GM23338 (cell line): ENCODE measurements at regions not wholly inside any gene's neighbourhood (a gene's known extent, or its start where the extent isn't known, plus 50 kb on each side); places are given as distances from the start of the nearest gene placed in this dataset.
A peak's percentile ranks its signal among the peaks of the same experiment; 100 is the strongest.

Source experiments
- ATAC-seq: fragments of 200-7000 bp; cut with Tn5 transposase; 3 replicates; pipeline ENCODE4 v1.9.1; 2020
- DNase-seq: peaks from one replicate; pipeline ENCODE4 v3.0.0-alpha.2; 2015; ENCODE audit warnings: low spot score
- H2AFZ ChIP-seq: fragments of 200-600 bp; sonication (generic); 2 replicates; pipeline ENCODE4 v1.8.0; 2016; ENCODE audit warnings: antibody characterized with exemption, mild to moderate bottlenecking, moderate library complexity
- H3F3A ChIP-seq: fragments of 200-600 bp; sonication (generic); replicated peaks from 2 replicates; pipeline ENCODE4 v1.8.0; 2017; ENCODE audit warnings: antibody characterized with exemption, mixed run types, low read depth
- H3K27ac ChIP-seq: fragments of 200-600 bp; sonication (generic); 2 replicates; pipeline ENCODE4 v1.6.1; 2016; ENCODE audit warnings: low read depth
- H3K27me3 ChIP-seq: fragments of 200-600 bp; sonication (generic); 2 replicates; pipeline ENCODE4 v1.8.0; 2016; ENCODE audit warnings: mild to moderate bottlenecking, mixed run types, moderate library complexity; ENCODE audit not compliant: insufficient read depth
- H3K36me3 ChIP-seq: fragments of 200-600 bp; sonication (generic); 2 replicates; pipeline ENCODE4 v1.8.0; 2016; ENCODE audit warnings: mild to moderate bottlenecking; ENCODE audit not compliant: insufficient read depth
- H3K4me1 ChIP-seq: fragments of 200-600 bp; sonication (generic); 2 replicates; pipeline ENCODE4 v1.8.0; 2016; ENCODE audit warnings: mild to moderate bottlenecking, moderate library complexity; ENCODE audit not compliant: insufficient read depth
- H3K4me2 ChIP-seq: fragments of 200-600 bp; sonication (generic); 2 replicates; pipeline ENCODE4 v1.7.1; 2017; ENCODE audit warnings: mixed run types
- H3K4me3 ChIP-seq: fragments of 200-600 bp; sonication (generic); 2 replicates; pipeline ENCODE4 v1.6.1; 2016; ENCODE audit warnings: mixed run types
- H3K79me2 ChIP-seq: fragments of 200-600 bp; sonication (generic); replicated peaks from 2 replicates; pipeline ENCODE4 v1.8.0; 2017; ENCODE audit warnings: mild to moderate bottlenecking; ENCODE audit not compliant: insufficient read depth
- H3K9me2 ChIP-seq: fragments of 200-600 bp; sonication (generic); 2 replicates; pipeline ENCODE4 v1.8.0; 2017; ENCODE audit not compliant: insufficient read depth
- H4K20me1 ChIP-seq: fragments of 200-600 bp; sonication (generic); replicated peaks from 2 replicates; pipeline ENCODE4 v1.8.0; 2017; ENCODE audit warnings: mild to moderate bottlenecking; ENCODE audit not compliant: insufficient read depth
- H3K27ac Mint-ChIP-seq: 2 replicates; pipeline ENCODE4 v1.8.0; 2020; ENCODE audit warnings: inconsistent platforms, mild to moderate bottlenecking, moderate library complexity, mixed read lengths
- H3K27me3 Mint-ChIP-seq: 3 replicates; pipeline ENCODE4 v1.8.0; 2022; ENCODE audit warnings: low read depth, mild to moderate bottlenecking, moderate library complexity, mixed read lengths, inconsistent platforms; ENCODE audit not compliant: insufficient read depth, poor library complexity
- H3K36me3 Mint-ChIP-seq: 3 replicates; pipeline ENCODE4 v1.8.0; 2021; ENCODE audit warnings: low read depth, mild to moderate bottlenecking, inconsistent platforms, moderate library complexity, mixed read lengths
- H3K4me1 Mint-ChIP-seq: 3 replicates; pipeline ENCODE4 v1.8.0; 2020; ENCODE audit warnings: mild to moderate bottlenecking, inconsistent platforms, mixed read lengths
- H3K4me3 Mint-ChIP-seq: 3 replicates; pipeline ENCODE4 v1.8.0; 2021; ENCODE audit warnings: moderate library complexity, mild to moderate bottlenecking, inconsistent platforms, mixed read lengths
- H3K9me3 Mint-ChIP-seq: 3 replicates; pipeline ENCODE4 v1.8.0; 2020; ENCODE audit warnings: moderate library complexity, mild to moderate bottlenecking, inconsistent platforms, mixed read lengths
- CREB1 ChIP-seq: fragments of 250-450 bp; sonication (Bioruptor Pico); IDR thresholded peaks from 2 replicates; pipeline ENCODE4 v1.5.0; 2020; ENCODE audit warnings: low read depth, mild to moderate bottlenecking, moderate library complexity
- EZH2 ChIP-seq: fragments of 200-600 bp; sonication (generic); IDR thresholded peaks from one replicate; pipeline ENCODE4 v1.8.0; 2017; ENCODE audit warnings: antibody characterized with exemption, mild to moderate bottlenecking, low read depth; ENCODE audit not compliant: unreplicated experiment
- EZH2phosphoT487 ChIP-seq: fragments of 200-600 bp; sonication (generic); IDR thresholded peaks from one replicate; pipeline ENCODE4 v1.8.1; 2018; ENCODE audit warnings: antibody characterized with exemption; ENCODE audit not compliant: unreplicated experiment
- JUNB ChIP-seq: IDR thresholded peaks from one replicate; pipeline ENCODE4 v1.6.1; 2016; ENCODE audit warnings: antibody characterized with exemption; ENCODE audit not compliant: unreplicated experiment
- NANOG ChIP-seq: IDR thresholded peaks from 2 replicates; pipeline ENCODE4 v1.6.1; 2016; ENCODE audit warnings: antibody characterized with exemption, borderline replicate concordance
- POLR2AphosphoS5 ChIP-seq: IDR thresholded peaks from 2 replicates; pipeline ENCODE4 v1.6.1; 2016; ENCODE audit warnings: antibody characterized with exemption, low read depth
- STAT1 ChIP-seq: IDR thresholded peaks from one replicate; pipeline ENCODE4 v1.6.1; 2016; ENCODE audit warnings: antibody characterized with exemption; ENCODE audit not compliant: unreplicated experiment
- ZNF114 ChIP-seq: fragments of 250-450 bp; sonication (Bioruptor Pico); IDR thresholded peaks from 2 replicates; pipeline ENCODE4 v1.5.0; 2020; ENCODE audit warnings: mild to moderate bottlenecking, moderate library complexity
- ZNF331 ChIP-seq: fragments of 250-450 bp; sonication (Bioruptor Pico); IDR thresholded peaks from 2 replicates; pipeline ENCODE4 v1.5.0; 2020; ENCODE audit warnings: low read depth, mild to moderate bottlenecking, moderate library complexity
- TF ChIP-seq, protein P1 (sequence below), 2 experiments: fragments of 200-600 bp in 1 of 2; sonication (generic) in 1 of 2; conservative IDR thresholded peaks; 2 replicates each; pipeline versions ENCODE4 v1.5.1 to v1.6.1; 2016 to 2017; ENCODE audit warnings: antibody characterized with exemption in 2 of 2, low read depth in 2 of 2, mild to moderate bottlenecking in 2 of 2, moderate library complexity in 1 of 2
- TF ChIP-seq, protein P2 (sequence below): IDR thresholded peaks from 2 replicates; pipeline ENCODE4 v1.6.1; 2016; ENCODE audit warnings: antibody characterized with exemption
- TF ChIP-seq, protein P3 (sequence below): fragments of 250-450 bp; sonication (Bioruptor Pico); IDR thresholded peaks from 2 replicates; pipeline ENCODE4 v1.5.0; 2020; ENCODE audit warnings: mild to moderate bottlenecking, moderate library complexity
- TF ChIP-seq, protein P4 (sequence below): IDR thresholded peaks from one replicate; pipeline ENCODE4 v1.6.1; 2018; ENCODE audit warnings: antibody characterized with exemption; ENCODE audit not compliant: unreplicated experiment

DNA sequence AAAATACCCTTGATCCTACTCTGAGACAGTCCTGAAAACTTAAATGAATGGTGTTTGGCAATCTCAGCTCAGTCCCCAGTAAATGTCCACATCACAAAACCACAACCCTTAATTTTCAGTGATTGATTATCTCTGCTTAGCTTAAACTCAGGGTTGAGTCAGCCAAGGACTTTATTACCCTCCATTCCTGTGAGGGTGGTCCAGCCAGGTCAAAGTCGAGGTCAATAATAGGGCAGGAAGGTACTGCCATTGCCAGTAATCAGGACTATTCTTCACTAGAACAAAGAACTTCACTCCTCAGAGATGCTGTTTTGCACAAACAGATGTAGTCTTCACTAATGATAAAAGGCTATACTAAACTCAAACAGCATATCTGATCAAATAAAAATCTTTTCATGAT, 499.4 kb downstream of the ISL1 start:
- TF ChIP-seq POLR2AphosphoS5 (no peak), EZH2phosphoT487 (no peak), NANOG (peak; percentile 68; the same call in 1 of the 2 replicates), ZNF331 (CRISPR knock-in tag) (no peak), EZH2 (no peak), CREB1 (CRISPR knock-in tag) (no peak), JUNB (no peak), STAT1 (no peak), ZNF114 (CRISPR knock-in tag) (no peak)
- TF ChIP-seq, protein P1, sequence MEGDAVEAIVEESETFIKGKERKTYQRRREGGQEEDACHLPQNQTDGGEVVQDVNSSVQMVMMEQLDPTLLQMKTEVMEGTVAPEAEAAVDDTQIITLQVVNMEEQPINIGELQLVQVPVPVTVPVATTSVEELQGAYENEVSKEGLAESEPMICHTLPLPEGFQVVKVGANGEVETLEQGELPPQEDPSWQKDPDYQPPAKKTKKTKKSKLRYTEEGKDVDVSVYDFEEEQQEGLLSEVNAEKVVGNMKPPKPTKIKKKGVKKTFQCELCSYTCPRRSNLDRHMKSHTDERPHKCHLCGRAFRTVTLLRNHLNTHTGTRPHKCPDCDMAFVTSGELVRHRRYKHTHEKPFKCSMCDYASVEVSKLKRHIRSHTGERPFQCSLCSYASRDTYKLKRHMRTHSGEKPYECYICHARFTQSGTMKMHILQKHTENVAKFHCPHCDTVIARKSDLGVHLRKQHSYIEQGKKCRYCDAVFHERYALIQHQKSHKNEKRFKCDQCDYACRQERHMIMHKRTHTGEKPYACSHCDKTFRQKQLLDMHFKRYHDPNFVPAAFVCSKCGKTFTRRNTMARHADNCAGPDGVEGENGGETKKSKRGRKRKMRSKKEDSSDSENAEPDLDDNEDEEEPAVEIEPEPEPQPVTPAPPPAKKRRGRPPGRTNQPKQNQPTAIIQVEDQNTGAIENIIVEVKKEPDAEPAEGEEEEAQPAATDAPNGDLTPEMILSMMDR (conservative IDR thresholded peaks at IDR 0.05; ENCODE audit: low read depth in 2 of 2): no peak
- TF ChIP-seq, protein P2, sequence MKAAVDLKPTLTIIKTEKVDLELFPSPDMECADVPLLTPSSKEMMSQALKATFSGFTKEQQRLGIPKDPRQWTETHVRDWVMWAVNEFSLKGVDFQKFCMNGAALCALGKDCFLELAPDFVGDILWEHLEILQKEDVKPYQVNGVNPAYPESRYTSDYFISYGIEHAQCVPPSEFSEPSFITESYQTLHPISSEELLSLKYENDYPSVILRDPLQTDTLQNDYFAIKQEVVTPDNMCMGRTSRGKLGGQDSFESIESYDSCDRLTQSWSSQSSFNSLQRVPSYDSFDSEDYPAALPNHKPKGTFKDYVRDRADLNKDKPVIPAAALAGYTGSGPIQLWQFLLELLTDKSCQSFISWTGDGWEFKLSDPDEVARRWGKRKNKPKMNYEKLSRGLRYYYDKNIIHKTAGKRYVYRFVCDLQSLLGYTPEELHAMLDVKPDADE: no peak
- TF ChIP-seq, protein P3, sequence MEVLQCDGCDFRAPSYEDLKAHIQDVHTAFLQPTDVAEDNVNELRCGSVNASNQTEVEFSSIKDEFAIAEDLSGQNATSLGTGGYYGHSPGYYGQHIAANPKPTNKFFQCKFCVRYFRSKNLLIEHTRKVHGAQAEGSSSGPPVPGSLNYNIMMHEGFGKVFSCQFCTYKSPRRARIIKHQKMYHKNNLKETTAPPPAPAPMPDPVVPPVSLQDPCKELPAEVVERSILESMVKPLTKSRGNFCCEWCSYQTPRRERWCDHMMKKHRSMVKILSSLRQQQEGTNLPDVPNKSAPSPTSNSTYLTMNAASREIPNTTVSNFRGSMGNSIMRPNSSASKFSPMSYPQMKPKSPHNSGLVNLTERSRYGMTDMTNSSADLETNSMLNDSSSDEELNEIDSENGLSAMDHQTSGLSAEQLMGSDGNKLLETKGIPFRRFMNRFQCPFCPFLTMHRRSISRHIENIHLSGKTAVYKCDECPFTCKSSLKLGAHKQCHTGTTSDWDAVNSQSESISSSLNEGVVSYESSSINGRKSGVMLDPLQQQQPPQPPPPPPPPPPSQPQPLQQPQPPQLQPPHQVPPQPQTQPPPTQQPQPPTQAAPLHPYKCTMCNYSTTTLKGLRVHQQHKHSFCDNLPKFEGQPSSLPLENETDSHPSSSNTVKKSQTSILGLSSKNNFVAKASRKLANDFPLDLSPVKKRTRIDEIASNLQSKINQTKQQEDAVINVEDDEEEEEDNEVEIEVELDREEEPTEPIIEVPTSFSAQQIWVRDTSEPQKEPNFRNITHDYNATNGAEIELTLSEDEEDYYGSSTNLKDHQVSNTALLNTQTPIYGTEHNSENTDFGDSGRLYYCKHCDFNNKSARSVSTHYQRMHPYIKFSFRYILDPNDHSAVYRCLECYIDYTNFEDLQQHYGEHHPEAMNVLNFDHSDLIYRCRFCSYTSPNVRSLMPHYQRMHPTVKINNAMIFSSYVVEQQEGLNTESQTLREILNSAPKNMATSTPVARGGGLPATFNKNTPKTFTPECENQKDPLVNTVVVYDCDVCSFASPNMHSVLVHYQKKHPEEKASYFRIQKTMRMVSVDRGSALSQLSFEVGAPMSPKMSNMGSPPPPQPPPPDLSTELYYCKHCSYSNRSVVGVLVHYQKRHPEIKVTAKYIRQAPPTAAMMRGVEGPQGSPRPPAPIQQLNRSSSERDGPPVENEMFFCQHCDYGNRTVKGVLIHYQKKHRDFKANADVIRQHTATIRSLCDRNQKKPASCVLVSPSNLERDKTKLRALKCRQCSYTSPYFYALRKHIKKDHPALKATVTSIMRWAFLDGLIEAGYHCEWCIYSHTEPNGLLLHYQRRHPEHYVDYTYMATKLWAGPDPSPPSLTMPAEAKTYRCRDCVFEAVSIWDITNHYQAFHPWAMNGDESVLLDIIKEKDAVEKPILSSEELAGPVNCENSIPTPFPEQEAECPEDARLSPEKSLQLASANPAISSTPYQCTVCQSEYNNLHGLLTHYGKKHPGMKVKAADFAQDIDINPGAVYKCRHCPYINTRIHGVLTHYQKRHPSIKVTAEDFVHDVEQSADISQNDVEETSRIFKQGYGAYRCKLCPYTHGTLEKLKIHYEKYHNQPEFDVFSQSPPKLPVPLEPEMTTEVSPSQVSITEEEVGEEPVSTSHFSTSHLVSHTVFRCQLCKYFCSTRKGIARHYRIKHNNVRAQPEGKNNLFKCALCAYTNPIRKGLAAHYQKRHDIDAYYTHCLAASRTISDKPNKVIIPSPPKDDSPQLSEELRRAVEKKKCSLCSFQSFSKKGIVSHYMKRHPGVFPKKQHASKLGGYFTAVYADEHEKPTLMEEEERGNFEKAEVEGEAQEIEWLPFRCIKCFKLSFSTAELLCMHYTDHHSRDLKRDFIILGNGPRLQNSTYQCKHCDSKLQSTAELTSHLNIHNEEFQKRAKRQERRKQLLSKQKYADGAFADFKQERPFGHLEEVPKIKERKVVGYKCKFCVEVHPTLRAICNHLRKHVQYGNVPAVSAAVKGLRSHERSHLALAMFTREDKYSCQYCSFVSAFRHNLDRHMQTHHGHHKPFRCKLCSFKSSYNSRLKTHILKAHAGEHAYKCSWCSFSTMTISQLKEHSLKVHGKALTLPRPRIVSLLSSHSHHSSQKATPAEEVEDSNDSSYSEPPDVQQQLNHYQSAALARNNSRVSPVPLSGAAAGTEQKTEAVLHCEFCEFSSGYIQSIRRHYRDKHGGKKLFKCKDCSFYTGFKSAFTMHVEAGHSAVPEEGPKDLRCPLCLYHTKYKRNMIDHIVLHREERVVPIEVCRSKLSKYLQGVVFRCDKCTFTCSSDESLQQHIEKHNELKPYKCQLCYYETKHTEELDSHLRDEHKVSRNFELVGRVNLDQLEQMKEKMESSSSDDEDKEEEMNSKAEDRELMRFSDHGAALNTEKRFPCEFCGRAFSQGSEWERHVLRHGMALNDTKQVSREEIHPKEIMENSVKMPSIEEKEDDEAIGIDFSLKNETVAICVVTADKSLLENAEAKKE (CRISPR knock-in tag): 0 out of 2 replicates have a peak, but pooled peaks have one; percentile 14
- TF ChIP-seq, protein P4, sequence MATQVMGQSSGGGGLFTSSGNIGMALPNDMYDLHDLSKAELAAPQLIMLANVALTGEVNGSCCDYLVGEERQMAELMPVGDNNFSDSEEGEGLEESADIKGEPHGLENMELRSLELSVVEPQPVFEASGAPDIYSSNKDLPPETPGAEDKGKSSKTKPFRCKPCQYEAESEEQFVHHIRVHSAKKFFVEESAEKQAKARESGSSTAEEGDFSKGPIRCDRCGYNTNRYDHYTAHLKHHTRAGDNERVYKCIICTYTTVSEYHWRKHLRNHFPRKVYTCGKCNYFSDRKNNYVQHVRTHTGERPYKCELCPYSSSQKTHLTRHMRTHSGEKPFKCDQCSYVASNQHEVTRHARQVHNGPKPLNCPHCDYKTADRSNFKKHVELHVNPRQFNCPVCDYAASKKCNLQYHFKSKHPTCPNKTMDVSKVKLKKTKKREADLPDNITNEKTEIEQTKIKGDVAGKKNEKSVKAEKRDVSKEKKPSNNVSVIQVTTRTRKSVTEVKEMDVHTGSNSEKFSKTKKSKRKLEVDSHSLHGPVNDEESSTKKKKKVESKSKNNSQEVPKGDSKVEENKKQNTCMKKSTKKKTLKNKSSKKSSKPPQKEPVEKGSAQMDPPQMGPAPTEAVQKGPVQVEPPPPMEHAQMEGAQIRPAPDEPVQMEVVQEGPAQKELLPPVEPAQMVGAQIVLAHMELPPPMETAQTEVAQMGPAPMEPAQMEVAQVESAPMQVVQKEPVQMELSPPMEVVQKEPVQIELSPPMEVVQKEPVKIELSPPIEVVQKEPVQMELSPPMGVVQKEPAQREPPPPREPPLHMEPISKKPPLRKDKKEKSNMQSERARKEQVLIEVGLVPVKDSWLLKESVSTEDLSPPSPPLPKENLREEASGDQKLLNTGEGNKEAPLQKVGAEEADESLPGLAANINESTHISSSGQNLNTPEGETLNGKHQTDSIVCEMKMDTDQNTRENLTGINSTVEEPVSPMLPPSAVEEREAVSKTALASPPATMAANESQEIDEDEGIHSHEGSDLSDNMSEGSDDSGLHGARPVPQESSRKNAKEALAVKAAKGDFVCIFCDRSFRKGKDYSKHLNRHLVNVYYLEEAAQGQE: no peak
- Histone ChIP-seq H3K36me3 (no peaks in the 10 kb centered on the region), H3K27ac (peak overlapping the region; percentile 73), H3K4me2 (peak overlapping the region; percentile 17), H3K79me2 (no peaks in the 10 kb centered on the region), H3K4me3 (no peak overlapping the region), H3K4me1 (peaks cover 25% of the 10 kb centered on the region), H3K27me3 (no peaks in the 10 kb centered on the region), H4K20me1 (no peaks in the 10 kb centered on the region), H2AFZ (no peak overlapping the region), H3F3A (no peaks in the 10 kb centered on the region), H3K9me2 (no peaks in the 10 kb centered on the region)
- peaks cover under 1% of the 10 kb centered on the region; the same call in 1 of the 3 replicates for H3K36me3 Mint-ChIP-seq
- no peaks in the 10 kb centered on the region for H3K27me3 Mint-ChIP-seq
- peak overlapping the region; percentile 61; the same call in 2 of the 3 replicates for H3K4me3 Mint-ChIP-seq
- no peaks in the 10 kb centered on the region; the same call in 2 of the 3 replicates for H3K9me3 Mint-ChIP-seq
- ATAC-seq (peak; percentile 79), DNase-seq (peak; percentile 45)
- peaks cover 24% of the 10 kb centered on the region for H3K4me1 Mint-ChIP-seq
- peak overlapping the region; percentile 93 for H3K27ac Mint-ChIP-seq
